ENCODE measurements at regions not wholly inside any gene's neighbourhood (a gene's known extent, or its start where the extent isn't known, plus 50 kb on each side); places are given as distances from the start of the nearest gene placed in this dataset.
"Not testable (repeated sequence)": the region's sequence is repeated elsewhere in the genome, so short reads cannot be mapped to it uniquely, and the experiment has no call there.

DNA sequence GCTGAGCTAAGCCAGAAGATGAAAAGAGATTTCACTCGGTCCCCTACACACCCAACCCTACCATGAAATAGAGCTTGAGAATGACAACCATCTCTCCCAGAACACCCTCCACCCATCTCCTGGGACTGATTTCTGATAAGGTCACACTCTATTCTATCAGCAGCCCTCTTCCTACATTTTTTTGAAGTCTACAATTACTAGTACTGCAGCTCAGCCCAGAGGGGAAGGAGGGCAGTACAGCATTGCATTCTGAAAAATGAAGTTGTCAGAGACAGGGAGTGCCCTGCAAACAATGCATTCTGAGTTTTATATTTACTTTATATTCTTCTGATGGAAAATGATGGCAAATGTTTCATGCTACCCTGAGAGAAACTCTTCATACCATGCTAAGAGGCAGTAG is 318.5 kb downstream of the BCAT1 start:
- H3K27ac ChIP-seq = no peak overlapping the region
- TF ChIP-seq, protein P1, sequence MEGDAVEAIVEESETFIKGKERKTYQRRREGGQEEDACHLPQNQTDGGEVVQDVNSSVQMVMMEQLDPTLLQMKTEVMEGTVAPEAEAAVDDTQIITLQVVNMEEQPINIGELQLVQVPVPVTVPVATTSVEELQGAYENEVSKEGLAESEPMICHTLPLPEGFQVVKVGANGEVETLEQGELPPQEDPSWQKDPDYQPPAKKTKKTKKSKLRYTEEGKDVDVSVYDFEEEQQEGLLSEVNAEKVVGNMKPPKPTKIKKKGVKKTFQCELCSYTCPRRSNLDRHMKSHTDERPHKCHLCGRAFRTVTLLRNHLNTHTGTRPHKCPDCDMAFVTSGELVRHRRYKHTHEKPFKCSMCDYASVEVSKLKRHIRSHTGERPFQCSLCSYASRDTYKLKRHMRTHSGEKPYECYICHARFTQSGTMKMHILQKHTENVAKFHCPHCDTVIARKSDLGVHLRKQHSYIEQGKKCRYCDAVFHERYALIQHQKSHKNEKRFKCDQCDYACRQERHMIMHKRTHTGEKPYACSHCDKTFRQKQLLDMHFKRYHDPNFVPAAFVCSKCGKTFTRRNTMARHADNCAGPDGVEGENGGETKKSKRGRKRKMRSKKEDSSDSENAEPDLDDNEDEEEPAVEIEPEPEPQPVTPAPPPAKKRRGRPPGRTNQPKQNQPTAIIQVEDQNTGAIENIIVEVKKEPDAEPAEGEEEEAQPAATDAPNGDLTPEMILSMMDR (conservative IDR thresholded peaks at IDR 0.05) = no peak

DNA sequence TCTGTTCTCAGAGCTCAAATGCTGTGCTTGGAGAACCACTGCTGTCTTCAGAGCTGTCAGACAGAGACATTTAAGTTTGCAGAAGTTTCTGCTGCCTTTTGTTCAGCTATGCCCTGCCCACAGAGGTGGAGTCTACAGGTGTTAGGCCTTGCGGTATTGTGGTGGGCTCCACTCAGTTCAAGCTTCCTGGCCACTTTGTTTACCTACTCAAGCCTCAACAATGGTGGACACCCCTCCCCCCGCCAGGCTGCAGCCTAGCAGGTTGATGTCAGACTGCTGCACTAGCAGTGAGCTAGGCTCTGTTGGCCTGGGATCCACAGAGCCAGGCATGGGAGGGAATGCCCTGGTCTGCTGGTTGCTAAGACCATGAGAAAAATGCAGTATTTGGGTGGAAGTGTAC is 323.8 kb downstream of the BCAT1 start:
- TF ChIP-seq, protein P1 (conservative IDR thresholded peaks at IDR 0.05) = no peak
- no peak overlapping the region for H3K27ac ChIP-seq

DNA sequence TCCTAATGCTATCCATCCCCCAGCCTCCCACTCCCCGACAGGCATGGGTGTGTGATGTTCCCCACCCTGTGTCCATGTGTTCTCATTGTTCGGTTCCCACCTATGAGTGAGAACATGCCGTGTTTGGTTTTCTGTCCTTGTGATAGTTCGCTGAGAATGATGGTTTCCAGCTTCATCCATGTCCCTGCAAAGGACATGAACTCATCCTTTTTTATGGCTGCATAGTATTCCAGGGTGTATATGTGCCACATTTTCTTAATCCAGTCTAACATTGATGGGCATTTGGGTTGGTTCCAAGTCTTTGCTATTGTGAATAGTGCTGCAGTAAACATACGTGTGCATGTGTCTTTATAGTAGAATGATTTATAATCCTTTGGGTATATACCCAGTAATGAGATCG is 328.9 kb downstream of the BCAT1 start:
- not testable (repeated sequence) for H3K27ac ChIP-seq

DNA sequence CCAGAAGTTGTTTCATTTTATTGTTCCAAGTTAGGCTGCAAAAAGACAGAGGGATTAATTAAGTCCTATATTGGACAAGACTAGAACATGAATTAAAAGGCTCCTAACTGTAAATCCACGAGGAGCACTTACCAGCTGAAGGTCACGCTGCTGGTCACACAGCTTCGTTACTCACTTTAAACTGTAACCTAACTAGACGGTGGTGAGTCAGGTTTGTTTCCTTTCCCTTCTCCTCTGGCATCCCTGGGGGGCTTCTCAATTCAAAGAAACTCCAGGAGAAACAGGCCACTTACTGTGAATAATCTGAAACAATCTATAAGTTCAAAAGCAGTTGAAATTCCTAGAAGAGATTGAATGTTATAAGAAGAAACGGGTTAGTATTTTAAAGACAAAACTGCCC is 331.4 kb downstream of the BCAT1 start:
- TF ChIP-seq, protein P1 (conservative IDR thresholded peaks at IDR 0.05) = no peak
- no peak overlapping the region for H3K27ac ChIP-seq

- TF ChIP-seq, protein P1 (conservative IDR thresholded peaks at IDR 0.05) = no peak
- H3K27ac ChIP-seq = no peak overlapping the region
Measured at GRCh38 chr12:24615967-24616411, 332.9 kb downstream of the BCAT1 start.

DNA sequence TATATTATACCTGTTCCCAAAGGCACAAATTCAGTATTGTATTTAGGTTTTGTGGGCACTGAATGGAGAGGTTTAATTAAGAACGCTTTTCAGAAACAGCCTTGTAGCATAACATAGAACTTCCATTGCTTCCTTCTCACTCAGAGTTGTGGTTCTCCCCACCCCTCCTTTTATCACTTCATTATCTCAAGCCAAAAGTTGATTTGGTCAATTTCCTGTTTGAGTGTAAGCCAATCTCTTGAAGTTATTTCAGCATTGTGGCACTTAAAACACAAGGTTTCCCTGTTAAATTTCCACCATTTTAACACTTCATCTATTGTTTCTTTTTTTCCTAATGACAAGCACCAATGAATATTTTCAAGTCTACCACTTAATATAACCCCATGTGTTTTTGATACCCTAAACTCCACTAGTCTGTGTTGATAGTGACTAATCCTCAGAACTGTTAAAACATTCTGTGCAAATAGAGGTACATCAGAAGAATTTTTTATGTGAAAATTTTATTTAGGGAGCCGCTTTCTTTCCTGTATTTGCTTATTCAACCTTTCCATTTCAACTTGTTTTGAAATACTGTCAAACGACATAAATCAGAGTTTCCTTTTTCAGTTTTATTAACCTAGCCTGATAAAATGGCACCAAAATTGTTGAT is 340.1 kb downstream of the BCAT1 start:
- H3K27ac ChIP-seq = no peak overlapping the region
- TF ChIP-seq, protein P1 (conservative IDR thresholded peaks at IDR 0.05) = no peak

DNA sequence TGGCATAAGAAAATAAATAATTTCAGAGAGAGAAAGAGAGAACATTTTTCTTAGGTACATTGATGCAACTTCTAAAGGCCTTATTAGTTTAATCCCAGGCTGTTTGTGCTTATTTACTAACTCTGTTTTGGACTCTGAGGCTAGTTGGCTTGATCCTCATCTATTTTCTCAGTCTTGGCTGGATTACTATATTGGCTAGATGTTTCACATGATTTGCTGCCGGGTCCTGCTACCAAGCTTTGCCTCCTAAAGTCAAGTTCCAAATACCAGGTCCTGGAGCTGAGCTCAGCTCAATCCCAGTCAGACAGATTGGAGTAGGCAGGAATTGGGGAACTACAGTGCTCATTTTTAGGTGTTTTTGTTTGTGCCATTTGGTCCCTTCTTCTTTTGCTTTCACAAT is 340.8 kb downstream of the BCAT1 start:
- TF ChIP-seq, protein P1 (conservative IDR thresholded peaks at IDR 0.05) = no peak
- no peak overlapping the region for H3K27ac ChIP-seq

DNA sequence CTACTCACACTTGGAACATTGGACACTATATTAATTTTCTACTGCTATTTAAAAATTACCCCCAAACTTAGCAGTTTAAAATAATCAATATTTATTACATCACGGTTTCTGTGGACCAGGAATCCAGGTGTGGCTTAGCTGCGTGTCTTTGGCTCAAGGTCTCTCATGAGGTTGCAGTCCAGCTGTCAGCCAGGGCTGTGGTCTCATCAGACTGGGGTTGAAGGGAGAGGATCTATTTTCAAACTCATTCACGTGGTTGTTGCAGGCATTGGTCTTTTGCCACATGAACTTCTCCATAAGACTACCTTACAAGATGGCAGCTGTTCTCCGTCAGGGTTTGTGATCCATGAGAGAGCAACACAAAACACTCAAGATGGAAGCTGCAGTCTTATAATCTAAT is 343.0 kb downstream of the BCAT1 start:
- TF ChIP-seq, protein P1 (conservative IDR thresholded peaks at IDR 0.05) = no peak
- H3K27ac ChIP-seq = no peak overlapping the region

All from VCaP (cell line).